Esophagus squamous epithelium (tissue), 5 donors: ENCODE measurements at regions not wholly inside any gene's neighbourhood (a gene's known extent, or its start where the extent isn't known, plus 50 kb on each side); places are given as distances from the start of the nearest gene placed in this dataset.

Experiments
- DNase-seq: peaks from one replicate; lab custom pipeline; 2025; lab: John Stamatoyannopoulos, UW
- H3K27ac ChIP-seq, 4 donors: fragments of 200-600 bp; sonication (generic); one replicate each; pipeline ENCODE4 v1.5.1; 2016 to 2019; ENCODE audit warnings: mild to moderate bottlenecking in 1 of 4
- H3K27me3 ChIP-seq, 4 donors: fragments of 200-600 bp; sonication (generic); 1 replicate in 3 of 4; 2 replicates in 1 of 4; pipeline versions ENCODE4 v1.5.1 to v1.6.0; 2017 to 2021; ENCODE audit warnings: antibody characterized with exemption in 1 of 4
- H3K36me3 ChIP-seq, 3 donors: fragments of 200-600 bp; sonication (generic); one replicate each; pipeline ENCODE4 v1.5.1; 2016 to 2019
- H3K4me1 ChIP-seq, 3 donors: fragments of 200-600 bp; sonication (generic); one replicate each; pipeline ENCODE4 v1.5.1; 2017 to 2019
- H3K4me3 ChIP-seq, 4 donors: fragments of 200-600 bp; sonication (generic); 1 replicate in 3 of 4; 2 replicates in 1 of 4; pipeline ENCODE4 v1.5.1; 2016 to 2019; ENCODE audit warnings: mild to moderate bottlenecking in 2 of 4, moderate library complexity in 1 of 4
- H3K9me3 ChIP-seq, 3 donors: fragments of 200-600 bp; sonication (generic); one replicate each; pipeline ENCODE4 v1.5.1; 2016 to 2019
- CTCF ChIP-seq, 6 experiments: fragments of 450-650 bp in 4 of 6; fragments of 200-600 bp in 2 of 6; sonication (generic) in 2 of 6; IDR thresholded peaks; one replicate each; pipeline ENCODE4 v1.5.1; 2016 to 2019; ENCODE audit warnings: antibody characterized with exemption in 6 of 6, mild to moderate bottlenecking in 4 of 6, moderate library complexity in 4 of 6
- POLR2A ChIP-seq, 4 donors: fragments of 450-650 bp; IDR thresholded peaks; one replicate each; pipeline ENCODE4 v1.6.1; 2017; ENCODE audit warnings: antibody characterized with exemption in 4 of 4, mild to moderate bottlenecking in 4 of 4, moderate library complexity in 3 of 4
- WGBS, 2 donors: methylation state at CpG; one replicate each; pipeline ENCODE4 v1.1.5; 2018; 5-methylcytosine and 5-hydroxymethylcytosine counted together
- intact Hi-C: fragments of 100-400 bp; cut with DNase I; formaldehyde crosslinking; loops from one replicate; pipeline ENCODE4 v1.15.0; 2022
- donor health status: DM: yes; HTN: yes; CAD: no.

GRCh38 chr7:120180221-120180620, 92.8 kb upstream of the KCND2 start:
- Histone ChIP-seq H3K4me1 (no peaks in the 10 kb centered on the region), H3K9me3 (no peaks in the 10 kb centered on the region), H3K36me3 (no peaks in the 10 kb centered on the region), H3K4me3 (no peak overlapping the region), H3K27me3 (no peaks in the 10 kb centered on the region), H3K27ac (no peak overlapping the region)
- 52 to 74% methylated on average over 2 of the region's 2 CpGs for WGBS, 2 donors
- no peak for DNase-seq
- no peak for TF ChIP-seq POLR2A (IDR thresholded peaks at IDR 0.05)
- intact Hi-C loops = no loop called here

GRCh38 chr7:120181499-120181898, 91.5 kb upstream of the KCND2 start:
- no peak overlapping the region for H3K4me3 ChIP-seq
- H3K9me3 ChIP-seq = no peaks in the 10 kb centered on the region
- TF ChIP-seq CTCF (IDR thresholded peaks at IDR 0.05) (no peak), POLR2A (IDR thresholded peaks at IDR 0.05) (no peak)
- intact Hi-C loops = no loop called here
- no peaks in the 10 kb centered on the region for H3K4me1 ChIP-seq
- no peaks in the 10 kb centered on the region for H3K36me3 ChIP-seq
- H3K27ac ChIP-seq = no peak overlapping the region
- H3K27me3 ChIP-seq = no peaks in the 10 kb centered on the region
- no peak for DNase-seq

GRCh38 chr7:120184866-120185265, 88.1 kb upstream of the KCND2 start:
- Histone ChIP-seq H3K4me3 (no peak overlapping the region), H3K9me3 (no peaks in the 10 kb centered on the region), H3K4me1 (no peaks in the 10 kb centered on the region), H3K27ac (no peak overlapping the region), H3K27me3 (no peaks in the 10 kb centered on the region), H3K36me3 (no peaks in the 10 kb centered on the region)
- 21 to 47% methylated on average over 1 of the region's 1 CpG for WGBS, 2 donors
- intact Hi-C loops = no loop called here
- no peak for TF ChIP-seq CTCF (IDR thresholded peaks at IDR 0.05)
- no peak for TF ChIP-seq POLR2A (IDR thresholded peaks at IDR 0.05)
- no peak for DNase-seq

GRCh38 chr7:120185940-120186682, 86.9 kb upstream of the KCND2 start:
- H3K27me3 ChIP-seq = no peaks in the 10 kb centered on the region
- no peak for DNase-seq
- H3K9me3 ChIP-seq = no peaks in the 10 kb centered on the region
- H3K27ac ChIP-seq = no peak overlapping the region
- intact Hi-C loops = no loop called here
- TF ChIP-seq CTCF (IDR thresholded peaks at IDR 0.05) = no peak
- no peak for TF ChIP-seq POLR2A (IDR thresholded peaks at IDR 0.05)
- no peak overlapping the region for H3K4me3 ChIP-seq
- H3K36me3 ChIP-seq = no peaks in the 10 kb centered on the region
- no peaks in the 10 kb centered on the region for H3K4me1 ChIP-seq
- WGBS, 2 donors = 42 to 56% methylated on average over 3 of the region's 3 CpGs

- no peak overlapping the region for H3K4me3 ChIP-seq
- no peaks in the 10 kb centered on the region for H3K27me3 ChIP-seq
- no peaks in the 10 kb centered on the region for H3K4me1 ChIP-seq
- H3K36me3 ChIP-seq = no peaks in the 10 kb centered on the region
- DNase-seq = no peak
- H3K9me3 ChIP-seq = no peaks in the 10 kb centered on the region
- intact Hi-C loops = no loop called here
- H3K27ac ChIP-seq = no peak overlapping the region
- no peak for TF ChIP-seq CTCF (IDR thresholded peaks at IDR 0.05)
- TF ChIP-seq POLR2A (IDR thresholded peaks at IDR 0.05) = no peak
- WGBS, 2 donors = 77 to 90% methylated on average over 4 of the region's 4 CpGs
Measured at GRCh38 chr7:120186688-120187087, 86.3 kb upstream of the KCND2 start.

- no peak for TF ChIP-seq POLR2A (IDR thresholded peaks at IDR 0.05)
- TF ChIP-seq CTCF (IDR thresholded peaks at IDR 0.05) = no peak
- Histone ChIP-seq H3K4me1 (no peaks in the 10 kb centered on the region), H3K36me3 (no peaks in the 10 kb centered on the region), H3K27me3 (no peaks in the 10 kb centered on the region), H3K4me3 (no peak overlapping the region), H3K27ac (no peak overlapping the region), H3K9me3 (no peaks in the 10 kb centered on the region)
- DNase-seq = no peak
- intact Hi-C loops = no loop called here
Measured at GRCh38 chr7:120189623-120190022, 83.4 kb upstream of the KCND2 start.
